Stomach (tissue), 4 donors: ENCODE measurements at regions not wholly inside any gene's neighbourhood (a gene's known extent, or its start where the extent isn't known, plus 50 kb on each side); places are given as distances from the start of the nearest gene placed in this dataset.

ENCODE experiments used
- POLR2AphosphoS5 ChIP-seq, 3 donors: sonication (generic); formaldehyde crosslinking; IDR thresholded peaks; one replicate each; pipeline ENCODE4 v1.6.1; 2016; ENCODE audit warnings: antibody characterized with exemption in 3 of 3
- TF ChIP-seq, protein P1 (sequence below), 7 experiments: fragments of 450-650 bp in 4 of 7; fragments of 200-600 bp in 3 of 7; sonication (generic) in 3 of 7; IDR thresholded peaks; one replicate each; pipeline ENCODE4 v1.5.1; 2016 to 2019; ENCODE audit warnings: antibody characterized with exemption in 7 of 7, control low read depth in 2 of 7, mild to moderate bottlenecking in 1 of 7

DNA sequence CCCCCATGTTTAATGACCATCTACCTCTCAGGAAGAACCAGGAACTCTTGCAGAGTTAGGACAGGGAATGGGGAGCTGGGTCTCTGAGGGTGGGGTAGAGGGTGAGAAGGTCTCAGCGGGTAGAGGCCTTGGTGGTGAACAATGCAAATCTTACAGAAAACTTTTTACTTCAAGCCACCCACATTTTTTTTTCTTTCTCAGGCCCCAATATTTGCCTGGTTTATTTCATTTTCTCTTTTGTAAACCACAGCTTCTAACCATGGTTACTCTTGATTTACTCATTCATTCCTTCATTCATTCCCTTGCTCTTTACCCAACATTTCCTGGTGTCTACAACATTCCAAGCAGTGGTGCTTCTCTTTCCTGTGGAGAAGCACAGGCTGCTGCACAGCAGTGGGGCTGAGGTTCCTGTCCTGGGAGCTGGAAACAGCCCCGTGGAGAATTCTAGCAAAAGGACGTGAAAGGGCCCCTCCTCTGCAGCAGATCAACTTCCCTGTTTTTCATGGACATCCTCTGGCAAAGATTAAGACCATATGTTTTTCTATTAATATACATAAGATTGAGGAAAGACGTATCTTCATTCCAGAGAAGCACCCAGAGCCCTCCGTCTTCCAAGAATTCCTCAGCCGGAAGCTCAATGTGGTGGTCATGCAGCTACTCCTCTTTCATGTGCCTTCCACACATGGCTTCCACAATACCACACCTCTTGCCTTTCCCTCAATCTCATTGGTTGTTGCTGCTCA is 224.4 kb upstream of the SESN3 start:
- TF ChIP-seq, protein P1, sequence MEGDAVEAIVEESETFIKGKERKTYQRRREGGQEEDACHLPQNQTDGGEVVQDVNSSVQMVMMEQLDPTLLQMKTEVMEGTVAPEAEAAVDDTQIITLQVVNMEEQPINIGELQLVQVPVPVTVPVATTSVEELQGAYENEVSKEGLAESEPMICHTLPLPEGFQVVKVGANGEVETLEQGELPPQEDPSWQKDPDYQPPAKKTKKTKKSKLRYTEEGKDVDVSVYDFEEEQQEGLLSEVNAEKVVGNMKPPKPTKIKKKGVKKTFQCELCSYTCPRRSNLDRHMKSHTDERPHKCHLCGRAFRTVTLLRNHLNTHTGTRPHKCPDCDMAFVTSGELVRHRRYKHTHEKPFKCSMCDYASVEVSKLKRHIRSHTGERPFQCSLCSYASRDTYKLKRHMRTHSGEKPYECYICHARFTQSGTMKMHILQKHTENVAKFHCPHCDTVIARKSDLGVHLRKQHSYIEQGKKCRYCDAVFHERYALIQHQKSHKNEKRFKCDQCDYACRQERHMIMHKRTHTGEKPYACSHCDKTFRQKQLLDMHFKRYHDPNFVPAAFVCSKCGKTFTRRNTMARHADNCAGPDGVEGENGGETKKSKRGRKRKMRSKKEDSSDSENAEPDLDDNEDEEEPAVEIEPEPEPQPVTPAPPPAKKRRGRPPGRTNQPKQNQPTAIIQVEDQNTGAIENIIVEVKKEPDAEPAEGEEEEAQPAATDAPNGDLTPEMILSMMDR (IDR thresholded peaks at IDR 0.05), result no peak
- TF ChIP-seq POLR2AphosphoS5 (IDR thresholded peaks at IDR 0.05), result no peak
